HG03354 (cell line): ENCODE measurements at regions not wholly inside any gene's neighbourhood (a gene's known extent, or its start where the extent isn't known, plus 50 kb on each side); places are given as distances from the start of the nearest gene placed in this dataset.

Source experiments
- ATAC-seq: cut with Tn5 transposase; IDR thresholded peaks from one replicate; pipeline ENCODE4 v1.9.1; 2021; ENCODE audit warnings: mild to moderate bottlenecking; ENCODE audit not compliant: unreplicated experiment, poor library complexity, severe bottlenecking

DNA sequence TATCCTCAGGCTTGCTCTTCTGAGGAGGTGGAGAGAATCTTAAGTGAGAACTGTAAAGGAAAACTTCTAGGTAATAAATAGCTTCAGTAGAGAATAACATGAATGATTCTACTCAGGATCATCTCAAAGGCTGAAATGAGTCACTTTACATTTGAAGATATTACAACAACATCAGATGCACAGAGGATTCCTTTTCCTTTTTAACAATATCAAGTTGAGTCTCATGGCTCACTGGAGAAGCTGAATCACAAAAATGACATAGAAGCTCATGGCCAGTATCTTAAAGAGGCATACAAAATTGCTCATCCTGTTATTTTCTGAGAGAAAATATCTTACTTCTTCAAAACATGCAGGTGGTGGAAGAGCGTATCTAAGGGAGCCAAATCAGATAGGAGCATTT is 72.5 kb upstream of the EMCN start:
- no peak for ATAC-seq

DNA sequence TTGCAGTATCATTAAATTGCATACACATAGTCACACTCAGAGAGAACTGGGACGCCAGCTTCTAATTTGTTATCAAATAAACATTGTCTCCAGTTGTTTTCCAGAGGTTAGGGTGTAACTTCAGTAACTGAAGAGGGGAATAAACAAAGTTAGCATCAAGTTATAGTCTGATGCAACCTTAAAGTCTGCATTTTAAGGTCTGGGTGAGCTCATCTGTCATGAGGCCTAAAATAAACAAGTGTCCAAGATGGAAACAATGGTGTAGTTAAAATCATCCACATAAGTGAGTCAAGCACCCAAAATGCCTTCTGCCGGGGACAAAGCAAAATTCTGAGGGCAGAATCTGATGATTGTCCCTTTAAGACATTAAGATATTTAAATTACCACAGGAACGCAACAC is 70.3 kb upstream of the EMCN start:
- ATAC-seq = no peak

DNA sequence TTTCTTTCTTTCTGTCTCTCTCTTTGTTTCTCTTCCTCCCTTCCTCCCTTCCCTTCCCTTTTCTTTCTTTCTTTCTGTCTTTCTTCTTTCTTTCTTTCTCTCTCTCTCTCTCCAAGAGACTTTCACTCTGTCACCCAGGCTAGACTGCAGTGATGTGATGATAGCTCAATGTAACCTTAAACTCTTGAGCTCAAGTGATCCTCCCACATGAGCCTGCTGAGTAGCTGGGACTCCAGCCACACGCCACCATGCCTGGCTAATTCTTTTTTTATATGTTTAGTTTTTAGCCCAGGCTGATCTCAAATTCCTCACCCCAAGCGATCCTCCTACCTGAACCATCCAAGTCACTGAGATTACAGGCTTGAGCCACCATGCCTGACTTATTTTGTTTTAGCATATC is 64.3 kb upstream of the EMCN start:
- no peak for ATAC-seq

DNA sequence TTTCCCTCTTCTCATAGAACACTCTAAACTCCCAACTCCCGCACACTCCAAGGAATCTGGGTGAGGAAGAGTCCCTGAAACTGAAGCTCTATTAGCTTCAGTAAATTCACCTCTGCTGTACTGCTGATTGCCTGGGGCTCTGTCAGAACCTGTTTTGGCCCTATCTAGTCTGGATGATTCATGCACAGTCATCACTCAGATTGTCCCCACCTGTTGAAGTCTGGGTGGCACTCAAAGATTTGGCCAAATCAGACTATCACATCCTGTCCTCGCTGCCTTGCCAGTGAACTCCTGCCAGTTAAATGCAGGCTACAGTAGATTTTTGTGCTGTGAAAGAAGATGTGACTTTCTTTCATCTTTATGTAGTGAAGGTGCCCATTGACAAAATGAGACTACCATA is 63.5 kb upstream of the EMCN start:
- ATAC-seq = no peak

DNA sequence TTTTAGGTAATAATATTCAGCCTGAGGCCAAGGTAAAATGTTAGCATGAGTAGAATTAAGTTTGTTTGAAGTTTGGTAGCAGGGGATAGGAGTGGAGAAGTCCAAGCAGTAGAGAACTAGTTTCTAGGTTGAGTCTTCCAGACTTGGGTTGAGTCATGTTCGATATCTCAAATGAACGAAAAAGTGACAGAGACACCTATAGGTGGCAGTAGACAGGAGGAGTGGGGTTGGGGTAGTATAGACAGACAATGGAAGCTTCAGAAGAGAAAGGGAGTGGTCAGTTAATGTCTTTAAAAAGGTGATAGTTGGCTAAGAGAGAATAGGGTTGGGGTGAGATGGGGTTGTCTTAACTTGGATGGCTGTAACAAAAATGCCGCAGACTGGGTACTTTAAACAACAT is 58.7 kb upstream of the EMCN start:
- no peak for ATAC-seq

DNA sequence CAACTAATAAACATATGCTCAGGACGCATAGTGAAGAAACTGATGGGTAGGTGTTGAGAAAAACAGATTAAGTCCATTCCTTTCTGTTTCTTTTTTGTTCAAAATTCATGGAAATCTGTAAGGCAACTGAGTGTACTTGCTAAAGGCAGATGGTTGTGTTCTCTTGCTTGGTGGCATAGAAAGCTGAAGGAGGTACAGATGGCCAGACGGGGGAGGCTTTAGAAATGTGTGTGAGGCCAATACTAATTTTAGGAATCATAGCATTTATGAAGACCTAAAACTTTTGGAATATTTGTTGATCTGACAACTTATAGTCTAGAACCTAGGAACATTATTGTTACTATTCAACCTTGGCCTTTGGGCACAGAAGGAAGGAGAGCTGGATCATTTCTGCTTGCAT is 56.8 kb upstream of the EMCN start:
- no peak for ATAC-seq

DNA sequence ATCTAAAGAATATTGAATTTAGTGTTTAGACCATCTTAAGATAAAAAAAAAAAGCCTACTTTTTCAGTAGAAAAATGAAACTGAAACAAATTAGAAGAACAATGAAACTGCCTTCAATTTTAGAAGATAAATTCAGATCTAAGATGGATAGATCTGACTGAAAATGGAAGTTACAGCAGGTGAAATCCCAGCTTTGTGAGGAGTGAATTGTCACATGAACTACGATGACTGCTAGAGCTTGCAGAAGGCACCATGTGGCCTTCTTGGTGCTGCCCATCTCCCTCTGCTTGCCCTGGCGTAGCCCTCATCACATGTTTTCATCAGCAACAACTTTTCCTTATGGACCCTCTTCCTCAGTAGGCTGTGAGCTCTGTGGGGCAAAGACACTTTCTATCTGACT is 51.4 kb upstream of the EMCN start:
- ATAC-seq = no peak
